Kasumi-1 (cell line): ENCODE measurements at regions not wholly inside any gene's neighbourhood (a gene's known extent, or its start where the extent isn't known, plus 50 kb on each side); places are given as distances from the start of the nearest gene placed in this dataset.
"Not testable (repeated sequence)": the region's sequence is repeated elsewhere in the genome, so short reads cannot be mapped to it uniquely, and the experiment has no call there.

Source experiments
- DNase-seq, 2 experiments: peaks; one replicate each; lab custom pipeline; 2025; lab: John Stamatoyannopoulos, UW

DNA sequence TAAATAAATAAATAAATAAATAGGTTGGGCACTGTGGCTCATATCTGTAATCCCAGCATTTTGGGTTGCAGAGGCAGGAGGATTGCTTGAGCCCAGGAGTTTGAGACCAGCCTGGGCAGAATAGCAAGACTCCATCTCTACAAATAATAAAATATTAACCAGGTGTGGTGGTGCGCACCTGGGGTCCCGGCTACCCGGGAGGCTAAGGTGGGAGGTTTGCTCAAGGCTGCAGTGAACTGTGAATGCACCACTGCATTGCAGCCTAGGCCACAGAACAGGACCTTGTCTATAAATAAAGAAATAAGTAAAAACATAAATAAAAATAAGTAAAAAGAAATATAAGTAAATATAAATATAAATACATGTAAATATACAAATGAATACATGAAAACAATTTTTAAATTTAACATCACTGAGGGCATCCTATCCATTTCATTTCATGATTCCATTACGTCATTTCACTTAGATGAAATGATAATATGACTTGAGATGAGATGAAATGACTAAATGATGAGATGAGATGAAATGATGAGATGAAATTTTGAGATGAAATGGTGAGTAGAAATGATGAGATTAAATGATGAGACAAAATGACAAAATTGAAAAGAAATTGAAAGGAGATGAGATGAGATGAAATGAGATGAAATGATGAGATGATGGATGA lies 233.4 kb downstream of the GOLGA6L6 start:
- DNase-seq = not testable (repeated sequence)

DNA sequence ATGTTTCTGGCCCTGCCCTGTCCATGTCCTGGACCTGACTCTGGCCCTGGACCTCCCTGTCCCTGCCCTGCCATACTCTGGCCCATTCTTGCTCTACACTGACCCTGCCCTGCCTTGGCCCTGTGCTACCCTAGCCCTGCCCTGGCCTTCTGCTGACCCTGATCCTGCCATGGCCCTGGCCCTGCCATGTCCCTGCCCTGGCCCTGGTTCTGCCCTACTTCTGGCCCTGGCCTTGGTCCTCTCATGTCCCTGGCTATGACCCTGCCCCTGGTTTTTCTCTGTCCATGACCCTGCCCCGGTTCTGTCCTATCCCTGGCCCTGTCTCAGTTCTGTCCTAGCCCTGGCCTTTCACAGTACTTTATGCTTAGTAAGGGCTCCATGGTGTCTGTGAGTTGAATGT lies 234.5 kb downstream of the GOLGA6L6 start:
- DNase-seq = not testable (repeated sequence)

DNA sequence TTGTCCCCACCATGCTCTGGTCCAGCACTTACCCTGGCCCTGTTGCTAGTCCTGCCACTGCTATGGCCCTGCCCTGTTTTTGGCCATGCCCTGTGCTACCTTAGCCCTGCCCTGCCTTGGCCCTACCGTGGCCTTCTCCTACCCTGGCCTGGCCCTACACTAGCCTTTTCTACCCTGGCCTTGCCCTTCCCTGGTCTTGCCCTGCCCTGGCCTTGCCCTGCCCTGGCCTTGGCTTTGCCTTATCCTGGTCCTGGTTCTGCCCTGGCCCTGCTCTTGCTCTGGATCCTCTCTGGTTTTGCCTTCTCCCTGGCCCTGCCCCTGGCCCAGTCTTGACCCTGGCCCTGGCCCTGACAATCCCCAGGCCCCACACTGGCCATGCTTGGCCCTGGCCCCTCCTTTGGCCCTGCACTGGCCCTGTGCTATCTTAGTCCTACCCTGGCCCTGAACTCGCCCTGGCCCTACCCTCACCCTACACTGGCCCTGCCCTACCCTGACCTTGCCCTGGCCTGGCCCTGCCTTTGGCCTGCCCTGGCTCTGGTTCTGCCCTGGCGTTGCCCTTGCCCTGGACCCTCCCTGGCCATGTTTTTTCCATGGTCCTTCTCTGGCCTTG lies 235.0 kb downstream of the GOLGA6L6 start:
- DNase-seq = not testable (repeated sequence)

DNA sequence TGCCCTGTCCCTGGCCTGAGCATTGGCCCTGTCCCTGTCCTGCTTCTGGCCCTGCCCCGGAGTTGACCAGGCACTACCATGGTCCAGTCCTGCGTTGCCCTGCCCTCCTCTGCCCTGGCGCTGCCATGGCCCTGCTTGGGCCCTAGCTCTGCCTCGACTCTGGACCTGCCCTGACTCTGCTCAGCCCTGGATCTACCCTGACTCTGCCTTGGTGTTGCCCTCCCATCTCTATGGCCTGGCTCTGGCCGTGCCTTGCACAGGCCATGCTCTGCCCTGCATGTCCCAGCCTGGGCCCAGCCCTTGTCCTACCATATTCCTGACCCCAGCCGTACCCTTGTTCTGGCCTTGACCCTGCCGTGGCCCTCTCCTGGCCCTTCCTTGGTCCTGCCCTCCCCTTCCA lies 235.7 kb downstream of the GOLGA6L6 start:
- not testable (repeated sequence) for DNase-seq

DNA sequence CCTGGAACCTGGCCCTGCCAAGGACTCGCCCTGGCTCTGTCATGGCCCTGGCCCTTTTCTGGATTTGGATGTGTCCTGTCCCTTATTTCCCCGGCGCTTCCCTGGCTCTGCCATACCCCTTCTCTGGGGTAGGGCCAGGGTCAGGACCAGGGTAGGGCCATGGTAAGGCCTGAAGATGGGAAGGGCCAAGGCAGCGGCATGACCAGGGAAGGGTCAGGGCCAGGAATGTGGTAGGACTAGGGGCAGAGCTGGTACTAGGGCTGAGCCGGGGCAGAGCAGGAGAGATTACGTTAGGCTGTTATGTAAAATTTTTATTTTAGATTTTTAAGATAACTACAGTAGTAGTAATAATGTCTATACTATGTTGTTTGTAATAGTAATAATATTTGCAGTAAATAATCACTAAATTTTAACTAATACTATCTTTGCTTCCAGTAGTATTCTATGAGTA lies 236.6 kb downstream of the GOLGA6L6 start:
- DNase-seq = not testable (repeated sequence)

DNA sequence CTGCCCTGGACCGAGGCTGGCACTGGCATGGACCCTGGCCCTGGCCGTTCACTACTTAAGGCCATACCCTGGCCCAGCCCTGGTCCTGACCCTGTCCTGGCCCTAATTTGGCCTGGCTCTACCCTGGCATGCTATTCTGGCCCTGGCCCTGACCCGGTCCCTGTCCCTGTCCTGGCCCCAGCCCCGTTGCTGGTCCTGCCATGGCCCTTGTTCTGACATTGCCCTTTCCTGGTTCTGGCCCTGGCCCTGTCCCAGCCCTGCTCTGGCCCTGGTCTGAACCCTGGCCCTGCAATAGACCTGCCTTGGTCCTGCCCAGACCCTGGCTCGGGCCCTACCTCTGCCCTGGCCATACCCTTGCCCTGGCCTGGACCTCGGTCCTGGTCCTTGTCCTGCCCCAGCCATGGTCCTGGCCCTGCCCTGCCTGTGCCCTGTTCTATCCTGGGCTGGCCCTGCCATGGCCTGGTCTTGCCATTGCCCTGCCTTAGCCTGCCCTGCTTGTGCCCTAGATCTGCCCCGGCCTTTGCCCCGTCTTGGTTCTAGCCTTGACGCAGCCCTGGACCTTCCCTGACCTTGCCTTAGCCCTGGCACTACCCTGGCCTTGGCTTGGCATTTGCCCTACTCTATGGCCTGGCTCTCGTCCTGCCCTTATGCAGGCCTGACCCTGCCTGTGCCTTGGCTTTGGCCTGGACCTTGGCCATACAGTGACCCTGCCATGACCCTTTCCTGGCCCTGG lies 237.2 kb downstream of the GOLGA6L6 start:
- not testable (repeated sequence) for DNase-seq

DNA sequence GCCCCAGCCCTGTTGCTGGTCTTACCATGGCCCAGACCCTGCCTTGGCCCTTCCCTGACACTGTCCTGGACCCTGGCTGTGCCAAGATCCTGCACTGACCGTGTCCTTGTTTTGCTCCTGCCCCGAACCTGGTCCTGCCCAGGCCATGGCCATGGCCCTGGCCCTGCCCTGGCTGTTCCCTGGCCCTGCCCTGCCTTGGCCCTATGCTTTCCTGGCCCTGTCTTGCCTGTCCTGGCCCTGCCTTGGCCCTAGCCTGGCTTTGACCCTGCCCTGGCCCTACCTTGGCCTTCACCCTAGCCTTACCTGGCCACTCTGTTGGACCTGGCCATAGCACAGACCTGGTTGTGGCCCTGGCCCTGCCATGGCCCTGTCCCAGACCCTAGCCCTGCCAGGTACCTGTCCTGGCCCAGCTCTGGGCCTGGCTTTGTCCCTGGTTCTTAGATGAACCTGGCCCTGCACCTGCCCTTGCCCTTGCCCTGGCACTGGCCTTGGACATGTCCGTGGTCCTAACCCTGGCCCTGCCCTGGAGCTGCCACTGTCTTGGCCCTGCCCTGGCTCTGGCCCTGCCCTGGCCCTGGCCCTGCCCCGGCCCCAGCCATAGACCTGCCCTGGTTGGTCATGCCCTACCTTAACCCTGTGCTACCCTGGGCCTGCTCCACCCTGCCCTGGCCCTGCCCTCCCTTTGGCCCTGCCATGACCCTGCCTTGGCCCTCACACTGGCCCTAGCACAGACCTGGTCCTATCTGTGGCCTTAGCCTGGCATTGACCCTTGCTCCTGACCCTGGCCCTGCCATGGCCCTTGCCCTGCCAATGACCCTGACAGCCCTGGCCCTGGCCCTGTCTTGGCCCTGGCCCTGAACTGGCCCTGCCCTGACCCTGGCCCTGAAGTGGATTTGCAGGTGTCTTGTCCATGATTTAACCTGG lies 238.1 kb downstream of the GOLGA6L6 start:
- not testable (repeated sequence) for DNase-seq

DNA sequence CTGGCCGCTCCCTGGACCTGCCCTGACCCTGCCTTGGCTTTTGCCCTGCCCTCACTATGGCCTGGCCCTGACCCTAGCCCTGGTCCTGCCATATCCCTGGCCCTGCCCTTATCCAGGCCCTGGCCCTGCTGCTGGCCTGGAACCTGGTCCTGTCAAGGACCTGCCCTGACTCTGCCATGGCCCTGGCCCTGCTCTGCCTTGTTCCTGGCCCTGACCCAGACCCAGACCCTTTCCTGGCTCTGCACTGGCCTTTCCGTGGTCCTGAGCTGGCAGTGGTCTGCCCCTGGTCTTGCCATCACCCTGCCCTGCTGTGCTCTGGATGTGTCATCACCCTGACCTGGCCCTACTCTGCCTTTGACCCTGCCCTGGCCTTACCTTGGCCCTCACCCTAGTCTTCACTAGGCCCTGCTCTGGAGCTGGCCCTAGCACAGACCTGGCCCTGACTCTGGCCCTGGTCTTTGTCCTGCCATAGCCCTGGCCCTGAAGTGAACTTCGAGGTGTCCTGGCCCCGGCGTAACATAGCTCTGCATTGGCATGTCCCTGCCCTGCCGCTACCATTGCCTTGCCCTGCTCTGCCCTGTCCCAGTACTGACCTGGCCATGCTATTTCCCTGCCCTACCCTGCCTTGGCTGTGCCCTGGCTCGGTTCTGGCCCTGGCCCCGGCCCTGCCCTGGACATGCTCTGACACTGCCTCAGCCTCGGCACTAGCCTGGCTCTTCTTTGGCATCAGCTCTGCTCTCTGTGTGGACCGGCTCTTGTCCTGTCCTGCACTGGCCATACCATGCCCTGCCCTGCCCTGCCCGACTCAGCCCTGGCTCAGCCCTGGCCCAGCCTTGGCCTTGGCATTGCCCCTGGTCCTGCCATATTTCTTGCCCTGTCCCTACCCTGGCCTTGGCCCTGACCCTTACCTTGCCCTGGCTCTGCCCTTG lies 239.2 kb downstream of the GOLGA6L6 start:
- not testable (repeated sequence) for DNase-seq

DNA sequence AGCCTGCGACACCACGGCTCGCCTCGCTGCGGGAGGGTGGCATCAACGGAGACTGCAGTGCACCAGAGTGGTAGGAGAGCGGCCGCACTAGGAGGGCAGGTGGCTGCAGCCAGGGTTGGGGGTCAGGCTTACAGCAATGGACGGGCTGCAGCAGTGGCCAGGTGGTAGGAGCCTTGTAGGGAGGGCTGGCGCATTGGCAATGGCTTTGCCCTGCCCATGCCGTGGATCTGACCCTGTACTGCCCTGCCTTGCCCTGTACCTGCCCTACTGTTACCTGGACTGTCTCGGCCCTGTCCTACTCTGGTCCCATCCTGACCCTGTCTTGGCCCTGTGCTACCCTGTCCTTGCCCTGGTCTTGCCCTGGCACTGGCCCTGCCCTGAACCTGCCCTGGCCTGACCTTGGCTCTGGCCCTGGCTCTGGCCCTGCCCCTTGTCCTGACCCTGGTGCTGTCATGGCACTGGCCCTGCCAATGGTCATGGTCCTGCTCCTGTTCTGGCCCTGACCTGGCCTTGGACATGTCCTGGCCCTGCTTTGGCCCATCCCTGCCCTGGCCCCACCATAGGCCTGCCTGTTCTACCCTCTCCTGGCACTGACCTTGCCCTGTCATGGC lies 240.0 kb downstream of the GOLGA6L6 start:
- DNase-seq = not testable (repeated sequence)

DNA sequence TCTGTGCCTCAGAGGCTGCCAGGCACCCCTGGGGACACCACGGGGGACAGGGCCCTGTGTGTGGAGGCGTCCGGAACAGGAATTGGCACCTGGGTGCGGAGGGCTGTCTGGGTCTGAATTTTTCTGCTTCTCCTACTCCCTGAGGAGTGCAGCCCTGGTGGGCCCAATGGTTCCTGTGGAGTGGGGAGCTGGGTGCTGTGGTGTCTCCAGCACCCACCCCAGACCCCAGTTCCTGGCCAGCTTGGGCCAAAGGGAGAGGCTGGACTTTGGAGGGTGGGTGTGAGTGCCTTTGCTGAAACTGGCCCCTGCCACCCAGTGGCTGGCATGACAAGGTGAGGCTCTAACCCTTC lies 240.6 kb downstream of the GOLGA6L6 start:
- DNase-seq = not testable (repeated sequence)

DNA sequence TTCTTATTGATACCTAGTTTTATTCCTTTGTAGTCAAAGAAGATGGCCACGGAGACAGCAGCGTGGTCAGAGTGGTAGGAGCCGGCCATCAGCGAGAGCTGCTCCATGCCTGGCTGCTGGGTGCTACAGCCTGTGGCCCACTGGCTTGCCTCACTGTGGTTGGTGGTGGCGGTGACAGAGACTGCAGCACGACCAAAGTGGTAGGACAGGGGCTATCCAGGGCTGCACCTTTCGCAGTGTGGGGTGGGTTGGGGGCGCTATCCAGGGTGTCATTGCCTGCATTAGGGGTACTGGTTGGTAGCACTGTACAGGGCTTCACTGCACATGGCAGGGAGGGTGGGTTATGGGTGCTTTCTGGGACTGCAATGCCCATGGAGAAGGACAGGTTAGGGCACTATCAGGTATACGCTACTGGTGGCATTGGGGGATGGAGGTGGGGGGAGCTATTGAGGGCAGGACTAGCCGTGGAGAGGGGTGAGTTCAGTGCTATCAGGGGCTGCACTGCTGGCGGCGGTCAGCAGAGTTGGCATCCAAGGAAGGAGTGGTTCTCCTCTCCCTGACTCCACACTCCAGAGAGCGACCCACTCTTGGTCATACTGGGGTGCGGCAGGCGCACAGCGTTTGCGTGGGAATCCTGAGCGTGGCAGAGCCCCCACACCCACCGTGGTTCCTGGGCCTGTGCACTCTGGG lies 241.1 kb downstream of the GOLGA6L6 start:
- not testable (repeated sequence) for DNase-seq

DNA sequence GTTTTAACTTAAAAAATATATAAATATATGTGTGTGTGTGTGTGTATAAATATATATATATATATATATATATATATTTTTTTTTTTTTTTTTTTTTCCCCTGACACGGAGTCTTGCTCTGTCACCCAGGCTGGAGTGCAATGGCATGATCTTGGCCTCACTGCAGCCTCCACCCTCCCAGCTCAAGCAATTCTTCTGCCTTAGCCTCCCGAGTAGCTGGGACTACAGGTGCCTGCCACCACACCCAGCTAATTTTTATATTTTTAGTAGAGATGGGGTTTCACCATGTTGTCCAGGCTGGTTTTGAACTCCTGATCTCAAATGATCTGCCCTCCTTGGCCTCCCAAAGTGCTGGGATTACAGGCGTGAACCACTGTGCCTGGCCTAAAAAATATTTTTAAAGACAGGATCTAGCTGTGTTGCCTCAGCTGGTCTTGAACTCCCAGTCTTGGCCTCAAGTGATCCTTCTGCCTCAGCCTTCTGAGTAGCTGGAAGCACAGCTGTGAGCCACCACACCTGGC lies 243.9 kb downstream of the GOLGA6L6 start:
- DNase-seq = not testable (repeated sequence)

DNA sequence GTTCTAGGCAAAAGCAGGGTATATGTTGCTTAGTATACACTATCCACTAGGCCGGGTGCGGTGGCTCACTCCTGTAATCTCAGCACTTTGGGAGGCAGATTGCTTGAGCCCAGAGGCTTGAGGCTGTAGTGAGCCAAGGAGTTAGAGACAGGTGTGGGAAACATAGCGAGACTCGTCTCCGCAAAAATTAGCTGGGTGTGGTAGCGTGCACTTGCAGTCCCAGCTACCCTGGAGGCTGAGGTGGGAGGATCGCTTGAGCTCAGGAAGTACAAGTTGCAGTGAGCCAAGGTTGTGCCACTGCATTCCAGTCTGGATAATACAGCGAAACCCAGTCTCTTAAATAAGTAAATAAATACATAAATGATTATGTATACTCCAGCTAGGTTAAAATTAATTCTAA lies 245.3 kb downstream of the GOLGA6L6 start:
- DNase-seq = not testable (repeated sequence)

DNA sequence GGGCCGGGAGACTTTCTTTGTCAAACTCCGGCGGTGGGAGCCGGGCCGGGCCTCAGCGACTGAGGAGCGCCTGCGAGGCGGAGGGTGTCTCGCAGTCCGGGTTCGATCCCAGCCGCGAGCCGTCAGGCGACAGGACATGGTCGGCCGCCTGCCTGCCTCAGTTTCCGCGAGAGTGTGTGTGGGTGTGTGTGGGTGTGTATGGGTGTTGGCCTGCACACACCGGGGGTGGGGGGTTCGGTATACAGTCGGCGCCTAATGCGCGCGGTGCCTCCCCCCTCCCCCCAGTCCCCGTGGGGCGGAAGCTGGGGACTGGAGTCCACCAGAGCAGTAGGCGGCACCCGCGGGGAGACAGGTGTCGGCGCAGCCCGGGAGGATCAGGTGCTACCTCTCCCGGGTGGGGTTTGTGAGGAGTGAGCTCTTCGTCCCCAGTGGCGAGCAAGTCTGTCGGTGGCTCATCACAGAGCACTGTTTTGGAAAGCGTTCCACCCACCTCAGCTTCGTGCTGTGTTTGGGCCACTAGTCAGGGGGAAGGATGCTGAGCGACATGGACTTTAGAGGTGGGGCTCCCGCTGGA lies 246.3 kb downstream of the GOLGA6L6 start:
- no peak for DNase-seq

DNA sequence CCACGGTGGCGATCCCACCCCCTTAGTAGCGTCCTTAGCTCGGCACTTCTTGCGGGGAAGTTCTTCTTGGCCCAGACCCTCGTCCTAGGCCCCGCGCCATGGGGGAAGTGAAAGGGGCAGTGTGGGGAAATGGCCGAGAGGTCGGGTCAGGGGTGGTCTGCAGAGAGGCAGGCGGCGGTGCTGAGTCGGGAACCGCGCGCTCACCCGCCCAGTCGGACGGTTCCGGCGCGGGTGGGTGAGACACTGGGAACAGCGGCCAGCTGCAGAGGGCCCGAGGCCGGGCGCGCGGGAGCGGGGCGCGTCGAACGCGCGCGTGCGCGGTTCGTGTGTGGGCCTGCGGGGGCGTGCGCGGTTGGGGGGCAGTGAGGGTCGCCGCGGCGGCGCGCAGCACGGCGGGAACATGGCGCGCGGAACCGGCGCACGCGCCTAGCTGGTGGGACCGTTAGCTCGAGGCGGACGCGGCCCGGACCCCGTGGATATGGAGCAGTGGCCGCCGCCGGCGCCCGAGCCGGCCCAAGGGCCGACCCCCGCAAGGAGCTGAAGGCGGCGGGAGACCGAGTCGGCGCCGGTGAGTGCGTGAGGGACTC lies 246.9 kb downstream of the GOLGA6L6 start:
- no peak for DNase-seq

DNA sequence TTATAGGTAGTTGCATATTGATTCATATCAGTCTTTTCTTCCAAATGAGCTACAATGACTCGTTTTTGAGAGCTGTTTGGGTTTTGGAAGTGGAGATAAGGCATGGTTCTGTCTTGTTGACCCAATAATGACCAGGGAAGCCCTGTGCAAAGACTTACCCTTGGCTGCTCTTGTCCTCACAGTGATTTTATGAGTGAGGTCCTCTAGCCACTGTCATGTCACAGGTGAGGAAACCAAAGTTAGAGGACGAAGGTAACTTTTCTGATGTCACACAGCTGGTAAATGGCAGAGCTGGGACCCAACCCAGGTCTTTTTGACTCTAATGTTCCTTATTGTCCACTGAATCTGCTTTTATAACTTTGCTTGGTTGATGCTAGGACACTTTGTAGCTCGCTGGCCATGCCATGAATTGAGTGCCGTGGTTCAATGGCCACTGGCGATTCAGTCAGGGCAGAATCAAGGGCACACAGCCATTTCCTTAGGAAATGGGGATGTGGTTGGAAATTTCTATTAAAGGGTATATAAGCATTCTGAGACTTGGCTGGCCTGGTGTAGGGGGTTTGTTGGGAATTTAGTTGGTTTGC lies 249.1 kb downstream of the GOLGA6L6 start:
- DNase-seq = not testable (repeated sequence)

DNA sequence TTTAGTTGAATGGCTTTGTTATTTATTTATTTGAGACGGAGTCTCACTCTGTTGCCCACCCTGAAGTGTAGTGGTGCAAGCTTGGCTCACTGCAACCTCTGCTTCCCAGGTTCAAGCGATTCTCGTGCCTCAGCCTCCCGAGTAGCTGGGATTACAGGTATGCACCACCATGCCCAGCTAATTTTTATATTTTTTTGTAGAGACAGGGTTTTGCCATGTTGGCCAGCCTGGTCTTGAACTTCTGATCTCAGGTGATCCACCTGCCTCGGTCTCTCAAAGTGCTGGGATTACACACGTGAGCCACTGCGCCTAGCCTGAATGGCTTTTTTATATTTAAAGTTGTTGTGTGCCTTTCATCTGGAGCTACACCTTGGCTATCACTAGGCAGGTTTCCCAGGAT lies 250.0 kb downstream of the GOLGA6L6 start:
- not testable (repeated sequence) for DNase-seq

DNA sequence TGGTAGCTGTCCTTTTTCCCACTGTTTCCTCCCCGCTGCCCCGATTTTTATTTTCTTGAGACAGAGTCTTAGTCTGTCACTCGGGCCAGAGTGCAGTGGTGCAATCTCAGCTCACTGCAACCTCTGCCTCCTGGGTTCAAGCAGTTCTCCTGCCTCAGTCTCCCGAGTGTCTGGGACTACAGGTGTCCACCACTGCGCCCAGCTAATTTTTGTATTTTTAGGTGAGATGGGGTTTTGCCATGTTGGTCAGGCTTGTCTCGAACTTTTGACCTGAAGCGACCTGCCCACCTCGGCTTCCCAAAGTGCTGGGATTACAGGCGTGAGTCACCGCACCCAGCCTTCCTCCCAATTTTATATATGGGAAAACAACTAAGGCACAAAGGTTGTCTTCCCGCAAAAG lies 251.0 kb downstream of the GOLGA6L6 start:
- DNase-seq = not testable (repeated sequence)
